ENCODE measurements at regions not wholly inside any gene's neighbourhood (a gene's known extent, or its start where the extent isn't known, plus 50 kb on each side); places are given as distances from the start of the nearest gene placed in this dataset.

DNA sequence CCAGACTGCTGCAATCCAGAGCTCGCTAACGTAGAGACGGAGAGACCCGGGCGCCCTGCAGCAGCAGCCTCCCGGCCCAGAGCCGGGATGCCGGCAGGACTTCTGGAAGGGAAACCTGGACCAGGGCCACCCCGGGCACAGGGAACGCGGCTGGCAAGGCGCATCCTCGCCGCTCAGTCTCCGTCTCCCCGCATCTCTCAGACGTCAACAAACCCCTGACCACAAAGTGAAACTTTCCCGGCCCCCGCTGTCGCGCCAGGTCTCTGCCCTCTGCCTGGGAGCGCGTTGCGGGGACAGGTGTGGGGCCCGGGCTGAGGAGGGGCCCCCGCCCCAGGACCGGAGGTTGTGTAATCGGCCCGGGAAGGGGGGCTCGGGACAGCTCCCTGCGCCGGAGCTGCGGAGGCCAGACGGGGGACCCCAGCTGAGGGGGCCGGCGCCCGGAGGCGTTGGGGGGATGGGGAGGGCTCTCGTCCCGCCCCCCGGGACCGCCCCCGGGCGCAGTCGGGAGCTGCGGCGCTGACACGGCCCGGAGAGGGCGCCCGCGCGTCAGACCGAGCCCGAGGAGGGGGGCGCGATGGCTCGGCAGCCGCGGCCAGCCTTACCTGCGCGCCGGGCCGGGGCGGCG lies 116.6 kb upstream of the HIVEP3 start (continued):
- TF ChIP-seq, protein P1, sequence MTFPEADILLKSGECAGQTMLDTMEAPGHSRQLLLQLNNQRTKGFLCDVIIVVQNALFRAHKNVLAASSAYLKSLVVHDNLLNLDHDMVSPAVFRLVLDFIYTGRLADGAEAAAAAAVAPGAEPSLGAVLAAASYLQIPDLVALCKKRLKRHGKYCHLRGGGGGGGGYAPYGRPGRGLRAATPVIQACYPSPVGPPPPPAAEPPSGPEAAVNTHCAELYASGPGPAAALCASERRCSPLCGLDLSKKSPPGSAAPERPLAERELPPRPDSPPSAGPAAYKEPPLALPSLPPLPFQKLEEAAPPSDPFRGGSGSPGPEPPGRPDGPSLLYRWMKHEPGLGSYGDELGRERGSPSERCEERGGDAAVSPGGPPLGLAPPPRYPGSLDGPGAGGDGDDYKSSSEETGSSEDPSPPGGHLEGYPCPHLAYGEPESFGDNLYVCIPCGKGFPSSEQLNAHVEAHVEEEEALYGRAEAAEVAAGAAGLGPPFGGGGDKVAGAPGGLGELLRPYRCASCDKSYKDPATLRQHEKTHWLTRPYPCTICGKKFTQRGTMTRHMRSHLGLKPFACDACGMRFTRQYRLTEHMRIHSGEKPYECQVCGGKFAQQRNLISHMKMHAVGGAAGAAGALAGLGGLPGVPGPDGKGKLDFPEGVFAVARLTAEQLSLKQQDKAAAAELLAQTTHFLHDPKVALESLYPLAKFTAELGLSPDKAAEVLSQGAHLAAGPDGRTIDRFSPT (tag by site-specific recombination; IDR thresholded peaks at IDR 0.05), result peak; percentile 67
- TF ChIP-seq ZNF596 (tag by site-specific recombination; IDR thresholded peaks at IDR 0.05) (no peak), ZBTB8A (tag by site-specific recombination; IDR thresholded peaks at IDR 0.05) (peak; percentile 86), KLF9 (tag by site-specific recombination; IDR thresholded peaks at IDR 0.05; ENCODE audit: low read depth) (peak; percentile 64), ZNF266 (tag by site-specific recombination; IDR thresholded peaks at IDR 0.05; ENCODE audit: low read depth) (no peak), ZNF561 (tag by site-specific recombination; IDR thresholded peaks at IDR 0.05; ENCODE audit: borderline replicate concordance) (peak; percentile 74; the same call in 1 of the 2 replicates), ZNF223 (tag by site-specific recombination; IDR thresholded peaks at IDR 0.05) (no peak), ZNF335 (tag by site-specific recombination; conservative IDR thresholded peaks at IDR 0.05) (peak; percentile 87), ZNF623 (tag by site-specific recombination; IDR thresholded peaks at IDR 0.05) (no peak), ZNF791 (tag by site-specific recombination; IDR thresholded peaks at IDR 0.05) (no peak), ZNF792 (tag by site-specific recombination; IDR thresholded peaks at IDR 0.05) (no peak), ZNF292 (tag by site-specific recombination; IDR thresholded peaks at IDR 0.05; ENCODE audit: borderline replicate concordance, low read depth) (no peak), ZNF140 (tag by site-specific recombination; IDR thresholded peaks at IDR 0.05) (no peak), ZNF521 (tag by site-specific recombination; IDR thresholded peaks at IDR 0.05) (no peak), ZEB2 (tag by site-specific recombination; IDR thresholded peaks at IDR 0.05) (peak; percentile 82; the same call in 1 of the 2 replicates), ZIC2 (tag by site-specific recombination; IDR thresholded peaks at IDR 0.05) (peak; percentile 62), SETDB1 (IDR thresholded peaks at IDR 0.05; ENCODE audit: insufficient read length, low read length) (no peak), GLIS2 (tag by site-specific recombination; IDR thresholded peaks at IDR 0.05) (peak; percentile 97), ZNF274 (IDR thresholded peaks at IDR 0.05; ENCODE audit: low read length) (no peak), ZNF274 (tag by site-specific recombination; IDR thresholded peaks at IDR 0.05; ENCODE audit: borderline replicate concordance) (no peak)
- TF ChIP-seq, protein P2, sequence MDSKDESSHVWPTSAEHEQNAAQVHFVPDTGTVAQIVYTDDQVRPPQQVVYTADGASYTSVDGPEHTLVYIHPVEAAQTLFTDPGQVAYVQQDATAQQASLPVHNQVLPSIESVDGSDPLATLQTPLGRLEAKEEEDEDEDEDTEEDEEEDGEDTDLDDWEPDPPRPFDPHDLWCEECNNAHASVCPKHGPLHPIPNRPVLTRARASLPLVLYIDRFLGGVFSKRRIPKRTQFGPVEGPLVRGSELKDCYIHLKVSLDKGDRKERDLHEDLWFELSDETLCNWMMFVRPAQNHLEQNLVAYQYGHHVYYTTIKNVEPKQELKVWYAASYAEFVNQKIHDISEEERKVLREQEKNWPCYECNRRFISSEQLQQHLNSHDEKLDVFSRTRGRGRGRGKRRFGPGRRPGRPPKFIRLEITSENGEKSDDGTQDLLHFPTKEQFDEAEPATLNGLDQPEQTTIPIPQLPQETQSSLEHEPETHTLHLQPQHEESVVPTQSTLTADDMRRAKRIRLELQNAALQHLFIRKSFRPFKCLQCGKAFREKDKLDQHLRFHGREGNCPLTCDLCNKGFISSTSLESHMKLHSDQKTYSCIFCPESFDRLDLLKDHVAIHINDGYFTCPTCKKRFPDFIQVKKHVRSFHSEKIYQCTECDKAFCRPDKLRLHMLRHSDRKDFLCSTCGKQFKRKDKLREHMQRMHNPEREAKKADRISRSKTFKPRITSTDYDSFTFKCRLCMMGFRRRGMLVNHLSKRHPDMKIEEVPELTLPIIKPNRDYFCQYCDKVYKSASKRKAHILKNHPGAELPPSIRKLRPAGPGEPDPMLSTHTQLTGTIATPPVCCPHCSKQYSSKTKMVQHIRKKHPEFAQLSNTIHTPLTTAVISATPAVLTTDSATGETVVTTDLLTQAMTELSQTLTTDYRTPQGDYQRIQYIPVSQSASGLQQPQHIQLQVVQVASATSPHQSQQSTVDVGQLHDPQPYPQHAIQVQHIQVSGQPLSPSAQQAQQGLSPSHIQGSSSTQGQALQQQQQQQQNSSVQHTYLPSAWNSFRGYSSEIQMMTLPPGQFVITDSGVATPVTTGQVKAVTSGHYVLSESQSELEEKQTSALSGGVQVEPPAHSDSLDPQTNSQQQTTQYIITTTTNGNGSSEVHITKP (tag by site-specific recombination; IDR thresholded peaks at IDR 0.05), result peak; percentile 52
- TF ChIP-seq, protein P3, sequence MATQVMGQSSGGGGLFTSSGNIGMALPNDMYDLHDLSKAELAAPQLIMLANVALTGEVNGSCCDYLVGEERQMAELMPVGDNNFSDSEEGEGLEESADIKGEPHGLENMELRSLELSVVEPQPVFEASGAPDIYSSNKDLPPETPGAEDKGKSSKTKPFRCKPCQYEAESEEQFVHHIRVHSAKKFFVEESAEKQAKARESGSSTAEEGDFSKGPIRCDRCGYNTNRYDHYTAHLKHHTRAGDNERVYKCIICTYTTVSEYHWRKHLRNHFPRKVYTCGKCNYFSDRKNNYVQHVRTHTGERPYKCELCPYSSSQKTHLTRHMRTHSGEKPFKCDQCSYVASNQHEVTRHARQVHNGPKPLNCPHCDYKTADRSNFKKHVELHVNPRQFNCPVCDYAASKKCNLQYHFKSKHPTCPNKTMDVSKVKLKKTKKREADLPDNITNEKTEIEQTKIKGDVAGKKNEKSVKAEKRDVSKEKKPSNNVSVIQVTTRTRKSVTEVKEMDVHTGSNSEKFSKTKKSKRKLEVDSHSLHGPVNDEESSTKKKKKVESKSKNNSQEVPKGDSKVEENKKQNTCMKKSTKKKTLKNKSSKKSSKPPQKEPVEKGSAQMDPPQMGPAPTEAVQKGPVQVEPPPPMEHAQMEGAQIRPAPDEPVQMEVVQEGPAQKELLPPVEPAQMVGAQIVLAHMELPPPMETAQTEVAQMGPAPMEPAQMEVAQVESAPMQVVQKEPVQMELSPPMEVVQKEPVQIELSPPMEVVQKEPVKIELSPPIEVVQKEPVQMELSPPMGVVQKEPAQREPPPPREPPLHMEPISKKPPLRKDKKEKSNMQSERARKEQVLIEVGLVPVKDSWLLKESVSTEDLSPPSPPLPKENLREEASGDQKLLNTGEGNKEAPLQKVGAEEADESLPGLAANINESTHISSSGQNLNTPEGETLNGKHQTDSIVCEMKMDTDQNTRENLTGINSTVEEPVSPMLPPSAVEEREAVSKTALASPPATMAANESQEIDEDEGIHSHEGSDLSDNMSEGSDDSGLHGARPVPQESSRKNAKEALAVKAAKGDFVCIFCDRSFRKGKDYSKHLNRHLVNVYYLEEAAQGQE (tag by site-specific recombination; IDR thresholded peaks at IDR 0.05), result peak; percentile 28; the same call in 1 of the 2 replicates
- TF ChIP-seq, protein P4, sequence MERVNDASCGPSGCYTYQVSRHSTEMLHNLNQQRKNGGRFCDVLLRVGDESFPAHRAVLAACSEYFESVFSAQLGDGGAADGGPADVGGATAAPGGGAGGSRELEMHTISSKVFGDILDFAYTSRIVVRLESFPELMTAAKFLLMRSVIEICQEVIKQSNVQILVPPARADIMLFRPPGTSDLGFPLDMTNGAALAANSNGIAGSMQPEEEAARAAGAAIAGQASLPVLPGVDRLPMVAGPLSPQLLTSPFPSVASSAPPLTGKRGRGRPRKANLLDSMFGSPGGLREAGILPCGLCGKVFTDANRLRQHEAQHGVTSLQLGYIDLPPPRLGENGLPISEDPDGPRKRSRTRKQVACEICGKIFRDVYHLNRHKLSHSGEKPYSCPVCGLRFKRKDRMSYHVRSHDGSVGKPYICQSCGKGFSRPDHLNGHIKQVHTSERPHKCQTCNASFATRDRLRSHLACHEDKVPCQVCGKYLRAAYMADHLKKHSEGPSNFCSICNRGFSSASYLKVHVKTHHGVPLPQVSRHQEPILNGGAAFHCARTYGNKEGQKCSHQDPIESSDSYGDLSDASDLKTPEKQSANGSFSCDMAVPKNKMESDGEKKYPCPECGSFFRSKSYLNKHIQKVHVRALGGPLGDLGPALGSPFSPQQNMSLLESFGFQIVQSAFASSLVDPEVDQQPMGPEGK (tag by site-specific recombination; IDR thresholded peaks at IDR 0.05), result peak; percentile 95
- TF ChIP-seq, protein P5, sequence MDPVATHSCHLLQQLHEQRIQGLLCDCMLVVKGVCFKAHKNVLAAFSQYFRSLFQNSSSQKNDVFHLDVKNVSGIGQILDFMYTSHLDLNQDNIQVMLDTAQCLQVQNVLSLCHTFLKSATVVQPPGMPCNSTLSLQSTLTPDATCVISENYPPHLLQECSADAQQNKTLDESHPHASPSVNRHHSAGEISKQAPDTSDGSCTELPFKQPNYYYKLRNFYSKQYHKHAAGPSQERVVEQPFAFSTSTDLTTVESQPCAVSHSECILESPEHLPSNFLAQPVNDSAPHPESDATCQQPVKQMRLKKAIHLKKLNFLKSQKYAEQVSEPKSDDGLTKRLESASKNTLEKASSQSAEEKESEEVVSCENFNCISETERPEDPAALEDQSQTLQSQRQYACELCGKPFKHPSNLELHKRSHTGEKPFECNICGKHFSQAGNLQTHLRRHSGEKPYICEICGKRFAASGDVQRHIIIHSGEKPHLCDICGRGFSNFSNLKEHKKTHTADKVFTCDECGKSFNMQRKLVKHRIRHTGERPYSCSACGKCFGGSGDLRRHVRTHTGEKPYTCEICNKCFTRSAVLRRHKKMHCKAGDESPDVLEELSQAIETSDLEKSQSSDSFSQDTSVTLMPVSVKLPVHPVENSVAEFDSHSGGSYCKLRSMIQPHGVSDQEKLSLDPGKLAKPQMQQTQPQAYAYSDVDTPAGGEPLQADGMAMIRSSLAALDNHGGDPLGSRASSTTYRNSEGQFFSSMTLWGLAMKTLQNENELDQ (tag by site-specific recombination; IDR thresholded peaks at IDR 0.05; ENCODE audit: low read depth), result no peak
- TF ChIP-seq, protein P6, sequence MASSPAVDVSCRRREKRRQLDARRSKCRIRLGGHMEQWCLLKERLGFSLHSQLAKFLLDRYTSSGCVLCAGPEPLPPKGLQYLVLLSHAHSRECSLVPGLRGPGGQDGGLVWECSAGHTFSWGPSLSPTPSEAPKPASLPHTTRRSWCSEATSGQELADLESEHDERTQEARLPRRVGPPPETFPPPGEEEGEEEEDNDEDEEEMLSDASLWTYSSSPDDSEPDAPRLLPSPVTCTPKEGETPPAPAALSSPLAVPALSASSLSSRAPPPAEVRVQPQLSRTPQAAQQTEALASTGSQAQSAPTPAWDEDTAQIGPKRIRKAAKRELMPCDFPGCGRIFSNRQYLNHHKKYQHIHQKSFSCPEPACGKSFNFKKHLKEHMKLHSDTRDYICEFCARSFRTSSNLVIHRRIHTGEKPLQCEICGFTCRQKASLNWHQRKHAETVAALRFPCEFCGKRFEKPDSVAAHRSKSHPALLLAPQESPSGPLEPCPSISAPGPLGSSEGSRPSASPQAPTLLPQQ (tag by site-specific recombination; IDR thresholded peaks at IDR 0.05), result peak; percentile 90
